Lower leg skin (tissue), 3 donors: ENCODE measurements at regions not wholly inside any gene's neighbourhood (a gene's known extent, or its start where the extent isn't known, plus 50 kb on each side); places are given as distances from the start of the nearest gene placed in this dataset.

Experiments used
- POLR2A ChIP-seq, 2 donors: fragments of 450-650 bp; IDR thresholded peaks; one replicate each; pipeline ENCODE4 v1.6.1; 2016 to 2017; ENCODE audit warnings: antibody characterized with exemption in 2 of 2, mild to moderate bottlenecking in 1 of 2, moderate library complexity in 1 of 2
- TF ChIP-seq, protein P1 (sequence below), 3 donors: fragments of 450-650 bp; IDR thresholded peaks; one replicate each; pipeline ENCODE4 v1.5.1; 2016; ENCODE audit warnings: antibody characterized with exemption in 3 of 3, mild to moderate bottlenecking in 3 of 3, moderate library complexity in 2 of 3

DNA sequence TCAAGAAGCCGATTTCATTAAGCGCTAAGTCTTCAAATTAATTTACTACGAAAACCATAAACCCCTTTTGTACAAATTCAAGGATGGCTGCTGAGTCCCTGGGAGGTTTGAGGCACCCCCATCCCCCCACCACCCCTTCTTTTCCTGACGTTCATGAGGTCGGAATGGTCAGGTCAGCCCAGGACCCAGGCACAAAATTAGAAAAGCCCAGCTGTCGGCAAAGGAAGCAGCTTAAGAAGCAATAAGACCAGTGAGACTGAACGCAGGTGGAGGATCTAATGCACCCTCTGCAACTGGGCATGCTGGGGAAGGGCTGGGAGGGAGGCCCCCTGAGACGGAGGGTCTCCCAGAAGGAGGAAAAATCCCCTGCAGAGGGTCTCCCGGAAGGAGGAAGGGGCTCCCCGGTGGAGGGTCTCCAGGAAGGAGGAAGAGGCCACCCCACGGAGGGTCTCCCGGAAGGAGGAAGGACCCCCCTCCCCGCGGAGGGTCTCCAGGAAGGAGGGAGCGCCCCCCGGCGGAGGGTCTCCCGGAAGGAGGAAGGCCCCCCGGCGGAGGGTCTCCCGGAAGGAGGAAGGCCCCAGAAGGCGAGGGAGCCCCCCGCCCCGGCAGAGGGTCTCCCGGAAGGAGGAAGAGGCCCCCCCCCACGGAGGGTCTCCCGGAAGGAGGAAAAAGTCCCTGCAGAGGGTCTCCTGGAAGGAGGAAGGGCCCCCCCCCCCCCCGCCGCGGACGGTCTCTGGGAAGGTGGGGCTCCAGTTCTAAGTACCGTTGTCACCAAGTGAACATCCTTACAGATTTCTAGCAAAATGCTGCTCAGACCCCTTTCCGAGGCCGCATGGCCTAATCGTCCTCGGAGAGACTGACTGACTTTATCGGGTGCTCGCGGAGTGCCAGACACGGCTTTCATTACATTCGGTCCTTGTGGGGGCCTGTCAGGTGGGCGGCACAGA is 74.4 kb upstream of the FCN1 start:
- TF ChIP-seq, protein P1, sequence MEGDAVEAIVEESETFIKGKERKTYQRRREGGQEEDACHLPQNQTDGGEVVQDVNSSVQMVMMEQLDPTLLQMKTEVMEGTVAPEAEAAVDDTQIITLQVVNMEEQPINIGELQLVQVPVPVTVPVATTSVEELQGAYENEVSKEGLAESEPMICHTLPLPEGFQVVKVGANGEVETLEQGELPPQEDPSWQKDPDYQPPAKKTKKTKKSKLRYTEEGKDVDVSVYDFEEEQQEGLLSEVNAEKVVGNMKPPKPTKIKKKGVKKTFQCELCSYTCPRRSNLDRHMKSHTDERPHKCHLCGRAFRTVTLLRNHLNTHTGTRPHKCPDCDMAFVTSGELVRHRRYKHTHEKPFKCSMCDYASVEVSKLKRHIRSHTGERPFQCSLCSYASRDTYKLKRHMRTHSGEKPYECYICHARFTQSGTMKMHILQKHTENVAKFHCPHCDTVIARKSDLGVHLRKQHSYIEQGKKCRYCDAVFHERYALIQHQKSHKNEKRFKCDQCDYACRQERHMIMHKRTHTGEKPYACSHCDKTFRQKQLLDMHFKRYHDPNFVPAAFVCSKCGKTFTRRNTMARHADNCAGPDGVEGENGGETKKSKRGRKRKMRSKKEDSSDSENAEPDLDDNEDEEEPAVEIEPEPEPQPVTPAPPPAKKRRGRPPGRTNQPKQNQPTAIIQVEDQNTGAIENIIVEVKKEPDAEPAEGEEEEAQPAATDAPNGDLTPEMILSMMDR (IDR thresholded peaks at IDR 0.05): no peak
- no peak for TF ChIP-seq POLR2A (IDR thresholded peaks at IDR 0.05)
